ENCODE measurements at regions not wholly inside any gene's neighbourhood (a gene's known extent, or its start where the extent isn't known, plus 50 kb on each side); places are given as distances from the start of the nearest gene placed in this dataset.

- no peak for DNase-seq (ENCODE audit: low read depth)
- TF ChIP-seq POLR2A (IDR thresholded peaks at IDR 0.05; ENCODE audit: extremely low read depth, insufficient read length) (no peak), MYC (IDR thresholded peaks at IDR 0.05; ENCODE audit: low read depth, low read length) (no peak), MAX (IDR thresholded peaks at IDR 0.05; ENCODE audit: low read depth, low read length) (no peak), CTCF (IDR thresholded peaks at IDR 0.05; ENCODE audit: low read depth, low read length) (no peak)
These were observed 198.3 kb upstream of the B3GAT1 start for GRCh38 chr11:134610116-134610910.

GRCh38 chr11:134609361-134610115 is 197.5 kb upstream of the B3GAT1 start:
- DNase-seq (ENCODE audit: low read depth), result no peak
- H3K4me3 ChIP-seq (ENCODE audit: low read depth, low read length), result no peak overlapping the region
- TF ChIP-seq MAX (IDR thresholded peaks at IDR 0.05; ENCODE audit: low read depth, low read length) (no peak), MYC (IDR thresholded peaks at IDR 0.05; ENCODE audit: low read depth, low read length) (no peak), CTCF (IDR thresholded peaks at IDR 0.05; ENCODE audit: low read depth, low read length) (no peak), POLR2A (IDR thresholded peaks at IDR 0.05; ENCODE audit: extremely low read depth, insufficient read length) (no peak)

More at GRCh38 chr11:134610116-134610910, 198.3 kb upstream of the B3GAT1 start:
- H3K4me3 ChIP-seq (ENCODE audit: low read depth, low read length), result no peak overlapping the region

GRCh38 chr11:134607963-134608750 is 196.1 kb upstream of the B3GAT1 start:
- TF ChIP-seq MAX (IDR thresholded peaks at IDR 0.05; ENCODE audit: low read depth, low read length) (no peak), MYC (IDR thresholded peaks at IDR 0.05; ENCODE audit: low read depth, low read length) (no peak), POLR2A (IDR thresholded peaks at IDR 0.05; ENCODE audit: extremely low read depth, insufficient read length) (no peak), CTCF (IDR thresholded peaks at IDR 0.05; ENCODE audit: low read depth, low read length) (no peak)
- DNase-seq (ENCODE audit: low read depth), result no peak
- H3K4me3 ChIP-seq (ENCODE audit: low read depth, low read length), result no peak overlapping the region

- H3K4me3 ChIP-seq (ENCODE audit: low read depth, low read length), result no peak overlapping the region
- TF ChIP-seq POLR2A (IDR thresholded peaks at IDR 0.05; ENCODE audit: extremely low read depth, insufficient read length), result no peak
- no peak for TF ChIP-seq CTCF (IDR thresholded peaks at IDR 0.05; ENCODE audit: low read depth, low read length)
- TF ChIP-seq MYC (IDR thresholded peaks at IDR 0.05; ENCODE audit: low read depth, low read length), result no peak
- no peak for TF ChIP-seq MAX (IDR thresholded peaks at IDR 0.05; ENCODE audit: low read depth, low read length)
- DNase-seq (ENCODE audit: low read depth), result no peak
These were observed 194.2 kb upstream of the B3GAT1 start for GRCh38 chr11:134606251-134606650.

- DNase-seq (ENCODE audit: low read depth), result no peak
- no peak overlapping the region for H3K4me3 ChIP-seq (ENCODE audit: low read depth, low read length)
- TF ChIP-seq CTCF (IDR thresholded peaks at IDR 0.05; ENCODE audit: low read depth, low read length) (no peak), MAX (IDR thresholded peaks at IDR 0.05; ENCODE audit: low read depth, low read length) (no peak), MYC (IDR thresholded peaks at IDR 0.05; ENCODE audit: low read depth, low read length) (no peak), POLR2A (IDR thresholded peaks at IDR 0.05; ENCODE audit: extremely low read depth, insufficient read length) (no peak)
These were observed 192.8 kb upstream of the B3GAT1 start for GRCh38 chr11:134604886-134605285.

All from NB4 (cell line).